SU-DHL-6 (cell line): ENCODE measurements at regions not wholly inside any gene's neighbourhood (a gene's known extent, or its start where the extent isn't known, plus 50 kb on each side); places are given as distances from the start of the nearest gene placed in this dataset.
"Not testable (repeated sequence)": the region's sequence is repeated elsewhere in the genome, so short reads cannot be mapped to it uniquely, and the experiment has no call there.

Experiments used
- H2AFZ ChIP-seq: fragments of 200-600 bp; sonication (generic); 2 replicates; pipeline ENCODE4 v1.6.1; 2014; ENCODE audit warnings: low read depth, mild to moderate bottlenecking, moderate library complexity, mixed read lengths, antibody characterized with exemption, low read length; ENCODE audit not compliant: severe bottlenecking
- H3F3A ChIP-seq: fragments of 200-600 bp; shearing (Covaris generic); 2 replicates; pipeline ENCODE4 v1.6.0; 2016; ENCODE audit warnings: antibody characterized with exemption, mild to moderate bottlenecking; ENCODE audit not compliant: insufficient read depth
- H3K27ac ChIP-seq: fragments of 200-600 bp; sonication (generic); 2 replicates; pipeline ENCODE4 v1.5.1; 2016; ENCODE audit warnings: low read depth, mild to moderate bottlenecking, low read length, moderate library complexity, mixed read lengths
- H3K27me3 ChIP-seq: fragments of 200-600 bp; sonication (generic), shearing (Covaris generic); 2 replicates; pipeline ENCODE4 v1.6.0; 2014; ENCODE audit warnings: mild to moderate bottlenecking, low read length
- H3K36me3 ChIP-seq: fragments of 200-600 bp; sonication (generic); 2 replicates; pipeline ENCODE4 v1.6.1; 2014; ENCODE audit warnings: mild to moderate bottlenecking, low read length, mixed read lengths
- H3K4me2 ChIP-seq: fragments of 300-600, 200-600 bp; shearing (Covaris generic), sonication (generic); 2 replicates; pipeline ENCODE4 v1.6.0; 2014; ENCODE audit warnings: low read length, low read depth, mild to moderate bottlenecking; ENCODE audit not compliant: poor library complexity, severe bottlenecking
- H3K4me3 ChIP-seq: fragments of 200-600 bp; sonication (generic); 2 replicates; pipeline ENCODE4 v1.5.1; 2014; ENCODE audit warnings: antibody characterized with exemption, low read length, mild to moderate bottlenecking, mixed read lengths; ENCODE audit not compliant: insufficient read depth, poor library complexity, severe bottlenecking
- H3K79me2 ChIP-seq: fragments of 200-600 bp; sonication (generic); 2 replicates; pipeline ENCODE4 v1.6.1; 2014; ENCODE audit warnings: mild to moderate bottlenecking, low read length, moderate library complexity; ENCODE audit not compliant: insufficient read depth
- H3K9ac ChIP-seq: fragments of 200-600 bp; sonication (generic); 2 replicates; pipeline ENCODE4 v1.7.0; 2014; ENCODE audit warnings: mild to moderate bottlenecking, low read length
- H3K9me2 ChIP-seq: fragments of 200-600 bp; sonication (generic); replicated peaks from 2 replicates; pipeline ENCODE4 v1.6.1; 2014; ENCODE audit warnings: low read length; ENCODE audit not compliant: insufficient read depth
- H3K9me3 ChIP-seq: fragments of 200-600 bp; sonication (generic); 2 replicates; pipeline ENCODE4 v1.6.1; 2014; ENCODE audit warnings: low read length, mixed read lengths; ENCODE audit not compliant: insufficient read depth
- H4K20me1 ChIP-seq: fragments of 200-600 bp; sonication (generic); 2 replicates; pipeline ENCODE4 v1.6.1; 2014; ENCODE audit warnings: low read depth, mild to moderate bottlenecking, antibody characterized with exemption, low read length, moderate library complexity, mixed read lengths
- CTCF ChIP-seq: fragments of 200-600 bp; sonication (generic); IDR thresholded peaks from one replicate; pipeline ENCODE4 v1.5.1; 2017; ENCODE audit warnings: antibody characterized with exemption, mild to moderate bottlenecking, low read length, moderate library complexity; ENCODE audit not compliant: insufficient read depth, poor library complexity, severe bottlenecking
- EZH2phosphoT487 ChIP-seq: fragments of 200-600 bp; sonication (generic), shearing (Covaris generic); conservative IDR thresholded peaks from 2 replicates; pipeline ENCODE4 v1.6.1; 2018; ENCODE audit warnings: mild to moderate bottlenecking, antibody characterized with exemption, low read length, moderate library complexity, mixed read lengths

- H3K4me3 ChIP-seq, result no peak overlapping the region
- H3K79me2 ChIP-seq, result no peaks in the 10 kb centered on the region
- no peaks in the 10 kb centered on the region for H3K9me2 ChIP-seq
- no peak overlapping the region for H3K4me2 ChIP-seq
- no peaks in the 10 kb centered on the region for H3K9me3 ChIP-seq
- no peak overlapping the region for H3K27ac ChIP-seq
- H3K36me3 ChIP-seq, result no peaks in the 10 kb centered on the region
- H4K20me1 ChIP-seq, result no peaks in the 10 kb centered on the region
- no peak overlapping the region for H2AFZ ChIP-seq
- TF ChIP-seq EZH2phosphoT487, result no peak
- no peak for TF ChIP-seq CTCF
- no peak overlapping the region for H3K9ac ChIP-seq
- no peaks in the 10 kb centered on the region for H3F3A ChIP-seq
- 0 out of 2 replicates have a peak, but pooled peaks cover 3% of the 10 kb centered on the region for H3K27me3 ChIP-seq
Measured at GRCh38 chr6:21791056-21791455, 197.5 kb downstream of the SOX4 start.

- Histone ChIP-seq H3K27me3 (0 out of 2 replicates have a peak, but pooled peaks cover 3% of the 10 kb centered on the region), H3K36me3 (no peaks in the 10 kb centered on the region), H3K27ac (no peak overlapping the region), H3K9ac (no peak overlapping the region), H3K4me2 (no peak overlapping the region), H3K79me2 (no peaks in the 10 kb centered on the region), H2AFZ (no peak overlapping the region), H3K9me2 (no peaks in the 10 kb centered on the region), H3K9me3 (no peaks in the 10 kb centered on the region), H3K4me3 (no peak overlapping the region), H3F3A (no peaks in the 10 kb centered on the region), H4K20me1 (no peaks in the 10 kb centered on the region)
- no peak for TF ChIP-seq CTCF
- no peak for TF ChIP-seq EZH2phosphoT487
Measured at GRCh38 chr6:21791581-21791980, 198.0 kb downstream of the SOX4 start.

GRCh38 chr6:21792177-21792576 lies 198.6 kb downstream of the SOX4 start:
- 0 out of 2 replicates have a peak, but pooled peaks cover 3% of the 10 kb centered on the region for H3K27me3 ChIP-seq
- H3K9ac ChIP-seq, result no peak overlapping the region
- no peak overlapping the region for H2AFZ ChIP-seq
- no peak overlapping the region for H3K4me2 ChIP-seq
- no peaks in the 10 kb centered on the region for H3F3A ChIP-seq
- TF ChIP-seq EZH2phosphoT487 (no peak), CTCF (no peak)
- H3K36me3 ChIP-seq, result no peaks in the 10 kb centered on the region
- no peaks in the 10 kb centered on the region for H3K79me2 ChIP-seq
- no peaks in the 10 kb centered on the region for H3K9me2 ChIP-seq
- no peaks in the 10 kb centered on the region for H4K20me1 ChIP-seq
- no peak overlapping the region for H3K4me3 ChIP-seq
- H3K27ac ChIP-seq, result no peak overlapping the region
- no peaks in the 10 kb centered on the region for H3K9me3 ChIP-seq

GRCh38 chr6:21796979-21797378 lies 203.4 kb downstream of the SOX4 start:
- H3K36me3 ChIP-seq, H3K79me2 ChIP-seq, H2AFZ ChIP-seq, H3K4me2 ChIP-seq, H3K9ac ChIP-seq, H3K9me2 ChIP-seq, H4K20me1 ChIP-seq, H3K9me3 ChIP-seq, H3F3A ChIP-seq, H3K27ac ChIP-seq, H3K27me3 ChIP-seq, H3K4me3 ChIP-seq: not testable (repeated sequence)
